ENCODE measurements at regions not wholly inside any gene's neighbourhood (a gene's known extent, or its start where the extent isn't known, plus 50 kb on each side); places are given as distances from the start of the nearest gene placed in this dataset.

- Histone ChIP-seq H3K9ac (ENCODE audit: low read depth in 1 of 2, low read length in 2 of 2) (no peak overlapping the region), H3K9me3 (ENCODE audit: control insufficient read depth in 1 of 2, low read length in 2 of 2) (no peaks in the 10 kb centered on the region), H3K4me1 (ENCODE audit: control insufficient read depth in 1 of 2, insufficient read depth in 2 of 2, low read length in 2 of 2) (no peaks in the 10 kb centered on the region), H3K36me3 (ENCODE audit: control insufficient read depth in 1 of 2, insufficient read depth in 2 of 2, low read length in 2 of 2) (no peaks in the 10 kb centered on the region), H3K27me3 (ENCODE audit: control insufficient read depth in 1 of 2, insufficient read depth in 2 of 2, low read length in 2 of 2) (no peaks in the 10 kb centered on the region), H3K4me3 (ENCODE audit: low read depth in 1 of 2, low read length in 2 of 2) (no peak overlapping the region), H3K27ac (ENCODE audit: low read depth, low read length) (no peak overlapping the region)
Observed at GRCh38 chr3:124089214-124089613, 97.3 kb upstream of the ROPN1 start.

- H3K9me3 ChIP-seq (ENCODE audit: control insufficient read depth in 1 of 2, low read length in 2 of 2), result no peaks in the 10 kb centered on the region
- no peak overlapping the region for H3K27ac ChIP-seq (ENCODE audit: low read depth, low read length)
- H3K36me3 ChIP-seq (ENCODE audit: control insufficient read depth in 1 of 2, insufficient read depth in 2 of 2, low read length in 2 of 2), result no peaks in the 10 kb centered on the region
- H3K4me3 ChIP-seq (ENCODE audit: low read depth in 1 of 2, low read length in 2 of 2), result no peak overlapping the region
- no peak overlapping the region for H3K9ac ChIP-seq (ENCODE audit: low read depth in 1 of 2, low read length in 2 of 2)
- H3K27me3 ChIP-seq (ENCODE audit: control insufficient read depth in 1 of 2, insufficient read depth in 2 of 2, low read length in 2 of 2), result no peaks in the 10 kb centered on the region
- no peaks in the 10 kb centered on the region for H3K4me1 ChIP-seq (ENCODE audit: control insufficient read depth in 1 of 2, insufficient read depth in 2 of 2, low read length in 2 of 2)
Observed at GRCh38 chr3:124091716-124092115, 99.8 kb upstream of the ROPN1 start.

- H3K27ac ChIP-seq (ENCODE audit: low read depth, low read length), result no peak overlapping the region
Observed at GRCh38 chr3:124092811-124093210, 100.9 kb upstream of the ROPN1 start.

GRCh38 chr3:124094496-124094895 lies 102.6 kb upstream of the ROPN1 start:
- Histone ChIP-seq H3K4me1 (ENCODE audit: control insufficient read depth in 1 of 2, insufficient read depth in 2 of 2, low read length in 2 of 2) (no peaks in the 10 kb centered on the region), H3K27me3 (ENCODE audit: control insufficient read depth in 1 of 2, insufficient read depth in 2 of 2, low read length in 2 of 2) (no peaks in the 10 kb centered on the region), H3K9ac (ENCODE audit: low read depth in 1 of 2, low read length in 2 of 2) (no peak overlapping the region), H3K27ac (ENCODE audit: low read depth, low read length) (no peak overlapping the region), H3K4me3 (ENCODE audit: low read depth in 1 of 2, low read length in 2 of 2) (no peak overlapping the region), H3K36me3 (ENCODE audit: control insufficient read depth in 1 of 2, insufficient read depth in 2 of 2, low read length in 2 of 2) (no peaks in the 10 kb centered on the region), H3K9me3 (ENCODE audit: control insufficient read depth in 1 of 2, low read length in 2 of 2) (no peaks in the 10 kb centered on the region)

More at GRCh38 chr3:124092811-124093210, 100.9 kb upstream of the ROPN1 start:
- no peaks in the 10 kb centered on the region for H3K4me1 ChIP-seq (ENCODE audit: control insufficient read depth in 1 of 2, insufficient read depth in 2 of 2, low read length in 2 of 2)
- H3K36me3 ChIP-seq (ENCODE audit: control insufficient read depth in 1 of 2, insufficient read depth in 2 of 2, low read length in 2 of 2), result no peaks in the 10 kb centered on the region
- H3K9ac ChIP-seq (ENCODE audit: low read depth in 1 of 2, low read length in 2 of 2), result no peak overlapping the region
- no peaks in the 10 kb centered on the region for H3K27me3 ChIP-seq (ENCODE audit: control insufficient read depth in 1 of 2, insufficient read depth in 2 of 2, low read length in 2 of 2)
- no peak overlapping the region for H3K4me3 ChIP-seq (ENCODE audit: low read depth in 1 of 2, low read length in 2 of 2)
- no peaks in the 10 kb centered on the region for H3K9me3 ChIP-seq (ENCODE audit: control insufficient read depth in 1 of 2, low read length in 2 of 2)

- Histone ChIP-seq H3K4me3 (ENCODE audit: low read depth in 1 of 2, low read length in 2 of 2) (no peak overlapping the region), H3K36me3 (ENCODE audit: control insufficient read depth in 1 of 2, insufficient read depth in 2 of 2, low read length in 2 of 2) (no peaks in the 10 kb centered on the region), H3K27ac (ENCODE audit: low read depth, low read length) (no peak overlapping the region), H3K9me3 (ENCODE audit: control insufficient read depth in 1 of 2, low read length in 2 of 2) (no peaks in the 10 kb centered on the region), H3K4me1 (ENCODE audit: control insufficient read depth in 1 of 2, insufficient read depth in 2 of 2, low read length in 2 of 2) (no peaks in the 10 kb centered on the region), H3K9ac (ENCODE audit: low read depth in 1 of 2, low read length in 2 of 2) (no peak overlapping the region), H3K27me3 (ENCODE audit: control insufficient read depth in 1 of 2, insufficient read depth in 2 of 2, low read length in 2 of 2) (no peaks in the 10 kb centered on the region)
Observed at GRCh38 chr3:124097362-124098131, 105.6 kb upstream of the ROPN1 start.

GRCh38 chr3:124101643-124102042 lies 109.7 kb upstream of the ROPN1 start:
- H3K36me3 ChIP-seq (ENCODE audit: control insufficient read depth in 1 of 2, insufficient read depth in 2 of 2, low read length in 2 of 2), result no peaks in the 10 kb centered on the region
- H3K9me3 ChIP-seq (ENCODE audit: control insufficient read depth in 1 of 2, low read length in 2 of 2), result no peaks in the 10 kb centered on the region
- no peak overlapping the region for H3K27ac ChIP-seq (ENCODE audit: low read depth, low read length)
- H3K9ac ChIP-seq (ENCODE audit: low read depth in 1 of 2, low read length in 2 of 2), result no peak overlapping the region
- H3K27me3 ChIP-seq (ENCODE audit: control insufficient read depth in 1 of 2, insufficient read depth in 2 of 2, low read length in 2 of 2), result no peaks in the 10 kb centered on the region
- H3K4me1 ChIP-seq (ENCODE audit: control insufficient read depth in 1 of 2, insufficient read depth in 2 of 2, low read length in 2 of 2), result no peaks in the 10 kb centered on the region
- H3K4me3 ChIP-seq (ENCODE audit: low read depth in 1 of 2, low read length in 2 of 2), result no peak overlapping the region

GRCh38 chr3:124107104-124107890 lies 115.4 kb upstream of the ROPN1 start:
- Histone ChIP-seq H3K4me1 (ENCODE audit: control insufficient read depth in 1 of 2, insufficient read depth in 2 of 2, low read length in 2 of 2) (no peaks in the 10 kb centered on the region), H3K9me3 (ENCODE audit: control insufficient read depth in 1 of 2, low read length in 2 of 2) (no peaks in the 10 kb centered on the region), H3K9ac (ENCODE audit: low read depth in 1 of 2, low read length in 2 of 2) (no peak overlapping the region), H3K27ac (ENCODE audit: low read depth, low read length) (no peak overlapping the region), H3K36me3 (ENCODE audit: control insufficient read depth in 1 of 2, insufficient read depth in 2 of 2, low read length in 2 of 2) (no peaks in the 10 kb centered on the region), H3K4me3 (ENCODE audit: low read depth in 1 of 2, low read length in 2 of 2) (no peak overlapping the region), H3K27me3 (ENCODE audit: control insufficient read depth in 1 of 2, insufficient read depth in 2 of 2, low read length in 2 of 2) (no peaks in the 10 kb centered on the region)

- H3K36me3 ChIP-seq (ENCODE audit: control insufficient read depth in 1 of 2, insufficient read depth in 2 of 2, low read length in 2 of 2), result no peaks in the 10 kb centered on the region
- H3K27ac ChIP-seq (ENCODE audit: low read depth, low read length), result no peak overlapping the region
- H3K9ac ChIP-seq (ENCODE audit: low read depth in 1 of 2, low read length in 2 of 2), result no peak overlapping the region
- no peaks in the 10 kb centered on the region for H3K9me3 ChIP-seq (ENCODE audit: control insufficient read depth in 1 of 2, low read length in 2 of 2)
- no peak overlapping the region for H3K4me3 ChIP-seq (ENCODE audit: low read depth in 1 of 2, low read length in 2 of 2)
- no peaks in the 10 kb centered on the region for H3K4me1 ChIP-seq (ENCODE audit: control insufficient read depth in 1 of 2, insufficient read depth in 2 of 2, low read length in 2 of 2)
- H3K27me3 ChIP-seq (ENCODE audit: control insufficient read depth in 1 of 2, insufficient read depth in 2 of 2, low read length in 2 of 2), result no peaks in the 10 kb centered on the region
Observed at GRCh38 chr3:124108446-124108845, 116.5 kb upstream of the ROPN1 start.

GRCh38 chr3:124113485-124113884 lies 121.6 kb upstream of the ROPN1 start:
- no peaks in the 10 kb centered on the region for H3K27me3 ChIP-seq (ENCODE audit: control insufficient read depth in 1 of 2, insufficient read depth in 2 of 2, low read length in 2 of 2)
- no peak overlapping the region for H3K27ac ChIP-seq (ENCODE audit: low read depth, low read length)
- H3K4me3 ChIP-seq (ENCODE audit: low read depth in 1 of 2, low read length in 2 of 2), result no peak overlapping the region
- H3K9me3 ChIP-seq (ENCODE audit: control insufficient read depth in 1 of 2, low read length in 2 of 2), result no peaks in the 10 kb centered on the region
- H3K9ac ChIP-seq (ENCODE audit: low read depth in 1 of 2, low read length in 2 of 2), result no peak overlapping the region
- H3K4me1 ChIP-seq (ENCODE audit: control insufficient read depth in 1 of 2, insufficient read depth in 2 of 2, low read length in 2 of 2), result no peaks in the 10 kb centered on the region
- H3K36me3 ChIP-seq (ENCODE audit: control insufficient read depth in 1 of 2, insufficient read depth in 2 of 2, low read length in 2 of 2), result no peaks in the 10 kb centered on the region

GRCh38 chr3:124115279-124115678 lies 123.4 kb upstream of the ROPN1 start:
- Histone ChIP-seq H3K36me3 (ENCODE audit: control insufficient read depth in 1 of 2, insufficient read depth in 2 of 2, low read length in 2 of 2) (no peaks in the 10 kb centered on the region), H3K27me3 (ENCODE audit: control insufficient read depth in 1 of 2, insufficient read depth in 2 of 2, low read length in 2 of 2) (no peaks in the 10 kb centered on the region), H3K27ac (ENCODE audit: low read depth, low read length) (no peak overlapping the region), H3K9me3 (ENCODE audit: control insufficient read depth in 1 of 2, low read length in 2 of 2) (no peaks in the 10 kb centered on the region), H3K4me3 (ENCODE audit: low read depth in 1 of 2, low read length in 2 of 2) (no peak overlapping the region), H3K9ac (ENCODE audit: low read depth in 1 of 2, low read length in 2 of 2) (no peak overlapping the region), H3K4me1 (ENCODE audit: control insufficient read depth in 1 of 2, insufficient read depth in 2 of 2, low read length in 2 of 2) (no peaks in the 10 kb centered on the region)

Measured in duodenal mucosa (tissue), 2 donors.